ENCODE measurements at regions not wholly inside any gene's neighbourhood (a gene's known extent, or its start where the extent isn't known, plus 50 kb on each side); places are given as distances from the start of the nearest gene placed in this dataset.

DNA sequence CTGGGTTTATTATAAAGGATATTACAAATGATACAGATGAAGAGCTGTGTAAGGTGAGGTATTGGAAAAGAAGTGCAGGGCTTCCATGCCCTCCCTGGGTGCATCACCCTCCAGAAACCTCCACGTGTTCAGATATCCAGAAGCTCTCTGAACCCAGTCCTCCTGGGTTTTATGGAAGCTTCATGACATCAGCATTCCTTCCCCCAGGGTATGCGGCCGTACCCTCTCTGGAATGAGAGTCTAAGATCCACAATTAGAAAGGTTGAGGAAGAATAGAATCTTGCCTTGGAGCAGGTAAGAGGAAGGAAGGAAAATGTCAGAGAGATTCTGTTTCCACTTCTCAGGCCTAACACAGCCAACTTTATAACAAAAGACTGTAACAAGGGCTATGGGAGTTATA is 208.2 kb upstream of the DCC start:
- ChIA-PET CTCF (ENCODE audit: partially characterized antibody) (interaction anchor here (1.4 kb wide), 1 partner anchor 9 kb away, joined by 4 read pairs; no protein-coding TSS in a partner anchor), POLR2A (ENCODE audit: partially characterized antibody) (no interaction called here)
- 90% methylated on average over 3 of the region's 3 CpGs; no CpG with 5 or more reads in 1 of the 2 experiments for WGBS, 2 experiments (ENCODE audit: extremely low coverage in 1 of 2, insufficient coverage in 1 of 2, insufficient read length in 1 of 2, insufficient replicate concordance in 2 of 2, low coverage in 1 of 2, low lambda C conversion rate in 2 of 2, missing lambda C conversion rate in 1 of 2)
- no peak overlapping the region for H4K5ac ChIP-seq (ENCODE audit: insufficient read length, low read depth, low read length)
- DNase-seq (ENCODE audit: low read depth in 1 of 2, low spot score in 2 of 2) (no peak), FAIRE-seq (no peak)
- H3K79me1 ChIP-seq (ENCODE audit: low read depth, low read length) = no peaks in the 10 kb centered on the region
- H2BK12ac ChIP-seq (ENCODE audit: low read depth, low read length) = no peak overlapping the region
- no peak overlapping the region for H3K14ac ChIP-seq (ENCODE audit: insufficient read length)
- H3K18ac ChIP-seq (ENCODE audit: extremely low read depth, low read length) = no peak overlapping the region
- no peak overlapping the region for H3K56ac ChIP-seq (replicated peaks; ENCODE audit: insufficient read length, low read depth, low read length)
- H3K4me1 ChIP-seq (replicated peaks in 1 of 4; ENCODE audit: control insufficient read depth in 3 of 4, insufficient read depth in 4 of 4, low read length in 3 of 4) = no peaks in the 10 kb centered on the region
- H3K9ac ChIP-seq (replicated peaks in 1 of 4; ENCODE audit: extremely low read depth in 1 of 4, low read depth in 3 of 4, low read length in 3 of 4) = no peak overlapping the region
- H3K23ac ChIP-seq (ENCODE audit: insufficient read length) = no peak overlapping the region
- no peak overlapping the region for H2AK5ac ChIP-seq (ENCODE audit: low read depth, low read length)
- H4K91ac ChIP-seq (replicated peaks; ENCODE audit: insufficient read length, low read length) = no peak overlapping the region
- no peak overlapping the region for H2BK5ac ChIP-seq (ENCODE audit: low read depth, low read length)
- H2BK20ac ChIP-seq (ENCODE audit: low read length) = no peak overlapping the region
- H4K20me1 ChIP-seq (replicated peaks in 1 of 2; ENCODE audit: control insufficient read depth in 1 of 2, insufficient read depth in 2 of 2, low read length in 2 of 2) = no peaks in the 10 kb centered on the region
- H3K23me2 ChIP-seq (ENCODE audit: low read depth, low read length) = no peaks in the 10 kb centered on the region
- no peak overlapping the region for H2BK120ac ChIP-seq (replicated peaks; ENCODE audit: low read depth, low read length)
- H3K4ac ChIP-seq (replicated peaks; ENCODE audit: insufficient read length, low read depth, low read length) = no peak overlapping the region
- no peak overlapping the region for H2BK15ac ChIP-seq (ENCODE audit: low read length)
- H3K4me2 ChIP-seq (ENCODE audit: insufficient read depth in 1 of 2, low read depth in 2 of 2, low read length in 2 of 2) = no peak overlapping the region
- no peak overlapping the region for H4K8ac ChIP-seq (ENCODE audit: extremely low read depth, insufficient read depth, low read length)
- TF ChIP-seq SRF (IDR thresholded peaks at IDR 0.05; ENCODE audit: low read depth, low read length) (no peak), CBX5 (IDR thresholded peaks at IDR 0.05; ENCODE audit: low read depth, low read length) (no peak), HDAC2 (IDR thresholded peaks at IDR 0.05; ENCODE audit: borderline replicate concordance in 1 of 2, low read depth in 2 of 2, low read length in 2 of 2) (no peak), TEAD4 (IDR thresholded peaks at IDR 0.05; ENCODE audit: low read depth, low read length) (no peak), CBX8 (IDR thresholded peaks at IDR 0.05; ENCODE audit: borderline replicate concordance, low read depth, low read length) (no peak), CEBPB (IDR thresholded peaks at IDR 0.05; ENCODE audit: low read depth, low read length) (no peak)
- H3K4me3 ChIP-seq (ENCODE audit: extremely low read depth in 1 of 4, insufficient read depth in 2 of 4, low read depth in 3 of 4, low read length in 4 of 4) = no peak overlapping the region
- H3K36me3 ChIP-seq (ENCODE audit: control insufficient read depth in 2 of 4, insufficient read depth in 4 of 4, low read length in 3 of 4) = no peaks in the 10 kb centered on the region
- H3K27me3 ChIP-seq (replicated peaks in 1 of 4; ENCODE audit: control insufficient read depth in 3 of 4, extremely low read depth in 1 of 4, insufficient read depth in 3 of 4, low read length in 3 of 4) = no peaks in the 10 kb centered on the region
- H3K9me3 ChIP-seq (ENCODE audit: insufficient read depth in 2 of 2, low read depth in 1 of 2, low read length in 1 of 2) = no peaks in the 10 kb centered on the region
- no peaks in the 10 kb centered on the region for H3K79me2 ChIP-seq (ENCODE audit: control insufficient read depth in 1 of 2, insufficient read depth in 2 of 2, low read length in 2 of 2)
- no peak overlapping the region for H3K27ac ChIP-seq (ENCODE audit: low read depth, low read length)
- no peak overlapping the region for H2AFZ ChIP-seq (ENCODE audit: low read length)
